Mammary epithelial cell (primary cell): ENCODE measurements at regions not wholly inside any gene's neighbourhood (a gene's known extent, or its start where the extent isn't known, plus 50 kb on each side); places are given as distances from the start of the nearest gene placed in this dataset.

Source experiments
- CTCF ChIP-seq, 2 donors: IDR thresholded peaks in 1 of 2; conservative IDR thresholded peaks in 1 of 2; 2 replicates each; pipeline ENCODE4 v1.5.1; 2011 to 2012; ENCODE audit warnings: inconsistent platforms in 2 of 2, low read length in 2 of 2, mild to moderate bottlenecking in 2 of 2, control low read depth in 1 of 2, low read depth in 1 of 2; ENCODE audit not compliant: insufficient read depth in 1 of 2; ENCODE audit errors: extremely low read depth in 1 of 2
- EZH2 ChIP-seq: IDR thresholded peaks from 2 replicates; pipeline ENCODE4 v1.6.1; 2012; ENCODE audit warnings: low read length, inconsistent platforms, borderline replicate concordance

GRCh38 chr2:118319271-118319684 is 231.0 kb downstream of the INSIG2 start:
- no peak for TF ChIP-seq EZH2
- no peak for TF ChIP-seq CTCF (conservative IDR thresholded peaks at IDR 0.05 in 1 of 2, IDR thresholded peaks at IDR 0.05 in 1 of 2; ENCODE audit: extremely low read depth in 1 of 2, insufficient read depth in 1 of 2, low read depth in 1 of 2, low read length in 2 of 2)
